WI38 (cell line): ENCODE measurements at regions not wholly inside any gene's neighbourhood (a gene's known extent, or its start where the extent isn't known, plus 50 kb on each side); places are given as distances from the start of the nearest gene placed in this dataset.

Experiments
- H3K4me3 ChIP-seq: 2 replicates; pipeline ENCODE4 v1.5.1; 2011; ENCODE audit warnings: low read depth, mild to moderate bottlenecking, control low read depth, low read length
- TF ChIP-seq, protein P1 (sequence below): IDR thresholded peaks from 2 replicates; pipeline ENCODE4 v1.5.1; 2012; ENCODE audit warnings: low read depth, mild to moderate bottlenecking, control low read depth, low read length

DNA sequence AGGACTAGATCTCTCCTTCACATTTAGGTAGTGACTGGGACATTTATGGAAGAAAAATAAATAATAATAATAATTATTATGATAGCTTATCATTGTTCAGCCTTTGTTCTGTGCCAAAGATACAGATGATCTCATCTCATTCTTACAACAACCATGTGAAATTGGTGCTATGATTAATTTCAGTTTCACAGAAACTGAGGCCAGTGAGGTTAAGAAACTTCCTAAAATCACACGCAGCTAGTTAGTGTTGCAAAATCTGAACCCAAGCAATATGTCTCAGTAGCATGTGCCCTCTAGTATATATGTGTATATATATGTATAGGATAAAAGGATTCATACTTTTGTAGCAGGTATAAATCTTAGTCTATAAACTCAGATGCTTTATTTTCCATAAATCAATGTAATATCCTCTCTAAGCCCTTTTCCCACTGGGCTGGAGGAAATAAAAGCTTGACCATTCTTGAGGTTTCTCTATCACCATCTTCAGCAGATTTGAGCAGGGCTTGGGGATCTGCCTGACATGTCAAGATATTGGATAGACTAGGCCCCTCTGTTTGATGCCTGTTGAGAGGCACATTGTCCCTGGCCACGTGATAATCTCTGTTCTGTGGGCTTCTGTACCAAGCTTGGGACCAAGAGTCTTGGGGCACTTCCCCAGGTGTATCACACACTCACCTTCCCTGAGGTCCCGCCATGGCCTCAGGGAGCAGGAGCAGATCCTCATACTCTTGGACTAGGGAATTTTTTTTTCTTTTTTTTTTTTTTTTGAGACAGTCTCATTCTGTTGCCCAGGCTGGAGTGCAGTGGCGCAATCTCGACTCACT, 172.6 kb upstream of the NRP1 start:
- no peak overlapping the region for H3K4me3 ChIP-seq
- TF ChIP-seq, protein P1, sequence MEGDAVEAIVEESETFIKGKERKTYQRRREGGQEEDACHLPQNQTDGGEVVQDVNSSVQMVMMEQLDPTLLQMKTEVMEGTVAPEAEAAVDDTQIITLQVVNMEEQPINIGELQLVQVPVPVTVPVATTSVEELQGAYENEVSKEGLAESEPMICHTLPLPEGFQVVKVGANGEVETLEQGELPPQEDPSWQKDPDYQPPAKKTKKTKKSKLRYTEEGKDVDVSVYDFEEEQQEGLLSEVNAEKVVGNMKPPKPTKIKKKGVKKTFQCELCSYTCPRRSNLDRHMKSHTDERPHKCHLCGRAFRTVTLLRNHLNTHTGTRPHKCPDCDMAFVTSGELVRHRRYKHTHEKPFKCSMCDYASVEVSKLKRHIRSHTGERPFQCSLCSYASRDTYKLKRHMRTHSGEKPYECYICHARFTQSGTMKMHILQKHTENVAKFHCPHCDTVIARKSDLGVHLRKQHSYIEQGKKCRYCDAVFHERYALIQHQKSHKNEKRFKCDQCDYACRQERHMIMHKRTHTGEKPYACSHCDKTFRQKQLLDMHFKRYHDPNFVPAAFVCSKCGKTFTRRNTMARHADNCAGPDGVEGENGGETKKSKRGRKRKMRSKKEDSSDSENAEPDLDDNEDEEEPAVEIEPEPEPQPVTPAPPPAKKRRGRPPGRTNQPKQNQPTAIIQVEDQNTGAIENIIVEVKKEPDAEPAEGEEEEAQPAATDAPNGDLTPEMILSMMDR, result no peak

DNA sequence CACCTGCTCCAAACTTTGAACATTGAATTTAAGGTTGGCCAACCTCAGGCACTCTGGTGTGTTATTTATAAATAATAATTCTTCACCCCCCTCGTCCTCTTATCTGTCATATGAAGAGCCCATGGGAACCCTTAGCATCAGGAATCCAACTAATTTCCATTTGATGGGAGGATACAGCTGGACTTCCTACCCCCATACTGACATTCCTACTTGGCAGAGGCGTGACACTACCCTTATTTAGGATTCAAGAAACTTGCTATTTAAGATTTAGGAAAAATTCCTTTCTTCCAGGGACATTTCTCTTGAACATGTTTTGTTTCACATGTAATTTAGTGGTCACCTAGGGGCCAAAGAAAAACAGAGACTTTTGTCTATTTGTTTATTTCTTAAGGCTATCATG, 171.9 kb upstream of the NRP1 start:
- TF ChIP-seq, protein P1, result no peak

DNA sequence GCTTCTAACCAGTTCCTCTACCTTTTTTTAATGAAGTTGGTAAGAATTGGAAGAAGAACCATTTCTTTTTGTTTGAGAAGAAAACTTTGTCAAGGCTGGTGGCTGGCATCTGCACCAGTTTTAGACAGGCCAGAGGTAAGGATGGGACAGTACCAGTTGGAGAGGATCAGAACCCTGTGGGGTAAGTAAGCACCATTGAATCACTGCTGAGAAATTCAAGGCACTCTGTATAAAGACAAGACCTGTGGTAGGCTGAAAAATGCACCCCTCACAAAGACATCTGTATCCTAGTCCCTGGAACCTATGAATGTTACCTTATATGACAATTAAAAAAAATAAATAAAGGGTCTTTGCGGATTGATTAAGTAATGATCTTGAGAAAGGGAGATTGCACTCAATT, 166.7 kb upstream of the NRP1 start:
- H3K4me3 ChIP-seq, result no peak overlapping the region
- TF ChIP-seq, protein P1, result no peak

More for the DNA sequence above, 171.9 kb upstream of the NRP1 start:
- no peak overlapping the region for H3K4me3 ChIP-seq

DNA sequence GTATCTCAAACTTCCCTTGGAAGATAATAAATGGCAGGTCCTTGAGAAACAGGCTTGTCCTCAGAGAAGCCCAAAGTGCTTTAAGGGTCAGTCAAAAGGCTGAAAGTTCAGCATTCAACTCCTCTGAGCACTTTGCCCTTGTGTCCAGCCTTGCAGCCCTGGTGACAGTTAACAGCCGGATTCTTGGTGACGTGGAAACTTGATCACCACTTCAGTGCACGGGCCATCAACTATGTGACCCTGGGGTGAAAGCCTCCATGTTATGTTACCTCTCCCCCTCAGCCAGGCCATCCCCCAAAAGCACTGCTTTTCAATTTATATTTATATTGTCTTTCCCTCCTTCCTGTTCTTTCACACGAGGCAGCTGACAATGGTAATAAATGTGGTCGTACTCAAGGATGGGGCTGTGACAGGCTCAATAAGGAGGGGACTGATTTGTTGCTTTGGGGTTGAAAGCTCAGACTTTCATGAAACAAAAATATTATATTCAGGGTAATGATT, 164.0 kb upstream of the NRP1 start:
- no peak overlapping the region for H3K4me3 ChIP-seq
- TF ChIP-seq, protein P1, result no peak

DNA sequence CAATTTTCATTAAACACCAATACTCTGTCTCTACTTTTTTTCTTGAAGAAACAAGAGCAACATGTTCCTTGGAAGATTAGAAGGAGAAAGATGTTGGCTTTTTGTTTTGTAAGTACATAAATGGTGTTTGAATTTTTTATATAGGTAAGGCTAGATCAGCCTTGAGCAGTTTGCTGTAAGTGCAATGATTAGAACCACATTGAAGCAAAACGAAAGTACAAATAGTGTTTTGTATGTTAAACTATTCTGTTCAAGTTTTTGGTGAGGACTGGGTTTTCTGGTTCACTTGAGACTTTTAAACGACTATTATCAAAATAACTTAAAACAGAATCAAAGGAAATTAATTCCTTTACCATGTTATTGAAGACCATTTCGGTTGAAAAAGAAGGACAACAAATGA, 162.9 kb upstream of the NRP1 start:
- H3K4me3 ChIP-seq, result no peak overlapping the region
- TF ChIP-seq, protein P1, result no peak

DNA sequence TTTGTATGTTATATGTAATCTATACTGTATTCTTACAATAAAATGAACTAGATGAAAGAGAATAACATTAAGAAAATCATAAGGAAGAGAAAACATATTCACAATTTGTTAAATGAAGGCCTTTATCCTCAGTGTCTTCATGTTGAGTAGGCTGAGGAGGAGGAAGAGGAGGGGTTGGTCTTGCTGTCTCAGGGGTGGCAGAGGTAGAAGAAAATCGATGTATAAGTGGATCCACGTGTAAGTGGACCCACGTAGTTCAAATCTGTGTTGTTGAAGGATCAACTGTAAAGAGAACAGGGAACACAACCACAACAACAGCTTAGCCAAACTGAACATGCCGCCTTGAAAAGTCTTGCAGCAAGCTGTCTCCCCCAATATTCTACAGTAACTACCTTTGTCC, 161.6 kb upstream of the NRP1 start:
- TF ChIP-seq, protein P1, result no peak
- H3K4me3 ChIP-seq, result no peak overlapping the region

DNA sequence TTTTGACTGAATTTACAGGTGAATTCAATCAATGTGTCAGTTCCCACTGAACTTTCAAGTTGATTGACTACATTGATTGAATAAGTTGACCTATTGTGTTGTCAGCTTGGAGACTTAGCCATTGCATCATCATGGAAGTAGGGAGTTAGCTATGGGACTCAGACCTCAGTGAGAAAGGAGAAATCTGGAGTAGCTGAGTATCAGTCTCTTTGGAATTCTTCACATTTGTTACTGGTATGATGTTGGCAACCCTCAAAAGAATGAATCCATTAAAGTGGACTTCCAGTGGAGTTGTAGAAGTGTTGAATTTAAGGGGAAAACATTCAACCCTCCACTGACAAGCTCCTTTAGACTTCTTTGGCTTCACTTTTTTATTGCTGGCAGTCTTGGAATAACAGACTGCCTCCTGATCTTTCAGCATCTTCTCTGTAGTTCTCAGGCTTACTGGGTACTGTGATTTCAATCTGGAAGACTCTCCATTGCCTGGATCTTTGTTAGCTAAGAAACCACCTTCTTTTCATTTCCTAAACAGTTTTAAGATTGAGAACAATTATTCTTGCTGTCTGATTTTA, 160.3 kb upstream of the NRP1 start:
- TF ChIP-seq, protein P1, result no peak
- H3K4me3 ChIP-seq, result no peak overlapping the region
